Keratinocyte (primary cell): ENCODE measurements at regions not wholly inside any gene's neighbourhood (a gene's known extent, or its start where the extent isn't known, plus 50 kb on each side); places are given as distances from the start of the nearest gene placed in this dataset.

Source experiments
- DNase-seq: peaks from one replicate; pipeline ENCODE4 v3.0.0-alpha.2; 2011; ENCODE audit warnings: low read depth, missing footprints, low spot score
- FAIRE-seq: peaks from 2 replicates; lab custom pipeline; 2011; peaks lifted over from hg19 to GRCh38; lab: Jason Lieb, UNC
- H2AFZ ChIP-seq: 2 replicates; pipeline ENCODE4 v1.6.0; 2012; ENCODE audit warnings: low read length, control low read depth, inconsistent platforms; ENCODE audit not compliant: control insufficient read depth
- H3K27ac ChIP-seq: 2 replicates; pipeline ENCODE4 v1.5.1; 2011; ENCODE audit warnings: low read length; ENCODE audit not compliant: control insufficient read depth, insufficient read depth
- H3K27me3 ChIP-seq: 3 replicates; pipeline ENCODE4 v1.6.0; 2011; ENCODE audit warnings: low read length; ENCODE audit not compliant: control insufficient read depth, insufficient read depth; ENCODE audit errors: extremely low read depth
- H3K36me3 ChIP-seq, 2 experiments: 2 replicates in 1 of 2; 3 replicates in 1 of 2; pipeline ENCODE4 v1.5.1; 2011; ENCODE audit warnings: low read length in 2 of 2, mild to moderate bottlenecking in 1 of 2; ENCODE audit not compliant: control insufficient read depth in 2 of 2, insufficient read depth in 2 of 2; ENCODE audit errors: extremely low read depth in 1 of 2
- H3K4me1 ChIP-seq: 3 replicates; pipeline ENCODE4 v1.5.1; 2011; ENCODE audit warnings: low read length; ENCODE audit not compliant: control insufficient read depth, insufficient read depth; ENCODE audit errors: extremely low read depth
- H3K4me2 ChIP-seq: 3 replicates; pipeline ENCODE4 v1.6.0; 2011; ENCODE audit warnings: low read depth, low read length; ENCODE audit not compliant: control insufficient read depth, insufficient read depth; ENCODE audit errors: extremely low read depth
- H3K4me3 ChIP-seq, 3 experiments: fragments of 200-600 bp in 1 of 3; sonication (generic) in 1 of 3; 2 replicates in 2 of 3; 3 replicates in 1 of 3; pipeline ENCODE4 v1.5.1; 2011 to 2016; ENCODE audit warnings: low read length in 3 of 3, mild to moderate bottlenecking in 3 of 3, control low read depth in 2 of 3, inconsistent platforms in 1 of 3, low read depth in 1 of 3, mixed read lengths in 1 of 3, mixed run types in 1 of 3, moderate library complexity in 1 of 3; ENCODE audit not compliant: control insufficient read depth in 2 of 3, insufficient read depth in 2 of 3; ENCODE audit errors: extremely low read depth in 1 of 3
- H3K79me2 ChIP-seq: 2 replicates; pipeline ENCODE4 v1.6.0; 2012; ENCODE audit warnings: low read length; ENCODE audit not compliant: control insufficient read depth, insufficient read depth
- H3K9ac ChIP-seq: 3 replicates; pipeline ENCODE4 v1.6.0; 2011; ENCODE audit warnings: low read length; ENCODE audit not compliant: control insufficient read depth, insufficient read depth; ENCODE audit errors: extremely low read depth
- H3K9me1 ChIP-seq: 3 replicates; pipeline ENCODE4 v1.6.0; 2011; ENCODE audit warnings: low read length; ENCODE audit not compliant: control insufficient read depth, insufficient read depth; ENCODE audit errors: extremely low read depth
- H3K9me3 ChIP-seq: 2 replicates; pipeline ENCODE4 v1.5.1; 2012; ENCODE audit warnings: low read depth, low read length; ENCODE audit not compliant: control insufficient read depth
- H4K20me1 ChIP-seq: 3 replicates; pipeline ENCODE4 v1.6.0; 2011; ENCODE audit warnings: low read length; ENCODE audit not compliant: control insufficient read depth, insufficient read depth; ENCODE audit errors: extremely low read depth
- EZH2 ChIP-seq: IDR thresholded peaks from one replicate; pipeline ENCODE4 v1.6.1; 2012; ENCODE audit warnings: inconsistent platforms, mild to moderate bottlenecking, low read length, moderate library complexity
- dilution Hi-C: fragments of 300-500 bp; cut with MboI; formaldehyde crosslinking; loops from one replicate; pipeline ENCODE4 v1.7.0; 2020; ENCODE audit warnings: low sequenced_read_pairs; ENCODE audit not compliant: extremely low pct_ligation_motif_present
- TF ChIP-seq, protein P1 (sequence below), 3 experiments: IDR thresholded peaks in 1 of 3; conservative IDR thresholded peaks in 1 of 3; optimal IDR thresholded peaks in 1 of 3; 2 replicates in 2 of 3; 3 replicates in 1 of 3; pipeline versions ENCODE3 to v1.5.1; 2011; ENCODE audit warnings: low read length in 3 of 3, mild to moderate bottlenecking in 3 of 3, moderate library complexity in 2 of 3, control low read depth in 1 of 3, inconsistent platforms in 1 of 3; ENCODE audit not compliant: insufficient read depth in 2 of 3; ENCODE audit errors: extremely low read depth in 1 of 3

DNA sequence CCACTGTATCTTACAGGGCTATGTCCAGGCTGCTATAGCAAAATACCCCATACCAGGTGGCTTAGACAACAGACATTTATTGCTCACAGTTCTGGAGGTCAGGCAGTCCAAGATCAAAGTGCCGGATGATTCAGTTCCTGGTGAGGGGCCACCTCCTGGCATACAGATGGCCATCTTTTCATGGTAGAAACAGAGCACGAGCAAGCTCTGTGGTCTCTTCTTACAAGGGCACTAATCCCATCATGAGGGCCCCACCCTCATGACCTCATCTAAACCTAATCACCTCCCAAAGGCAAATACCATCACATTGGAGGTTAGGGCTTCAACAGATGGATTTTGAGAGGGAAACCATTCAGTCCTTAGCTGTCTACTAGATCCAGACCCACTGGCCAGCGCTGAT, 117.4 kb upstream of the NECTIN1 start:
- Histone ChIP-seq H3K4me3 (no peak overlapping the region), H4K20me1 (no peaks in the 10 kb centered on the region), H3K36me3 (no peaks in the 10 kb centered on the region), H3K4me1 (peaks cover 12% of the 10 kb centered on the region), H3K9me1 (no peaks in the 10 kb centered on the region), H2AFZ (no peak overlapping the region), H3K4me2 (no peak overlapping the region), H3K27me3 (no peaks in the 10 kb centered on the region), H3K79me2 (no peaks in the 10 kb centered on the region), H3K9me3 (peaks cover 4% of the 10 kb centered on the region), H3K9ac (no peak overlapping the region), H3K27ac (no peak overlapping the region)
- DNase-seq (no peak), FAIRE-seq (no peak)
- dilution Hi-C loops: no loop called here
- TF ChIP-seq, protein P1, sequence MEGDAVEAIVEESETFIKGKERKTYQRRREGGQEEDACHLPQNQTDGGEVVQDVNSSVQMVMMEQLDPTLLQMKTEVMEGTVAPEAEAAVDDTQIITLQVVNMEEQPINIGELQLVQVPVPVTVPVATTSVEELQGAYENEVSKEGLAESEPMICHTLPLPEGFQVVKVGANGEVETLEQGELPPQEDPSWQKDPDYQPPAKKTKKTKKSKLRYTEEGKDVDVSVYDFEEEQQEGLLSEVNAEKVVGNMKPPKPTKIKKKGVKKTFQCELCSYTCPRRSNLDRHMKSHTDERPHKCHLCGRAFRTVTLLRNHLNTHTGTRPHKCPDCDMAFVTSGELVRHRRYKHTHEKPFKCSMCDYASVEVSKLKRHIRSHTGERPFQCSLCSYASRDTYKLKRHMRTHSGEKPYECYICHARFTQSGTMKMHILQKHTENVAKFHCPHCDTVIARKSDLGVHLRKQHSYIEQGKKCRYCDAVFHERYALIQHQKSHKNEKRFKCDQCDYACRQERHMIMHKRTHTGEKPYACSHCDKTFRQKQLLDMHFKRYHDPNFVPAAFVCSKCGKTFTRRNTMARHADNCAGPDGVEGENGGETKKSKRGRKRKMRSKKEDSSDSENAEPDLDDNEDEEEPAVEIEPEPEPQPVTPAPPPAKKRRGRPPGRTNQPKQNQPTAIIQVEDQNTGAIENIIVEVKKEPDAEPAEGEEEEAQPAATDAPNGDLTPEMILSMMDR (optimal IDR thresholded peaks at IDR 0.05 in 1 of 3, IDR thresholded peaks at IDR 0.05 in 1 of 3, conservative IDR thresholded peaks at IDR 0.05 in 1 of 3; ENCODE audit: extremely low read depth in 1 of 3, insufficient read depth in 2 of 3, low read length in 3 of 3): no peak
- TF ChIP-seq EZH2: no peak

DNA sequence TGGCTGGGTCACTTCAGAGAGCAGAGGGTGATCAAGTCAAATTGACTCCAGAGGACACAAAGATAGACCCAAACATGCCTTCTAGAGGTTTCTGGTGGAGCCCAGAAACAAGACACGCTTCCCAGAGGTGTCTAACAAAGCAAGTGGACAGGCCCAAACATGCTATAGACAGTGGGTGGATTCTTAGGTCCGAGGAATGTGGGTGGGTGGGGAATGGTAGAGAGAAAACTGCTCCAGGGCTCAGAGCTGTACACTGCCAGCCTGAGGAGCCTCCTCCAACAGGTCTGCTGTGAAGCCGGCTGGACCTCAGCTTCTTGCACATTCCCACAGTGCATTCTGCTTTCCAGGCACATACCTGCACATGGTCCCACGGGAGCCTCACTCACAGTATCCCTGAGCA, 116.8 kb upstream of the NECTIN1 start:
- DNase-seq (peak; percentile 50), FAIRE-seq (peak; percentile 92)
- H3K9me1 ChIP-seq: no peaks in the 10 kb centered on the region
- no peaks in the 10 kb centered on the region for H4K20me1 ChIP-seq
- no peaks in the 10 kb centered on the region for H3K79me2 ChIP-seq
- H3K4me3 ChIP-seq: no peak overlapping the region
- H3K27me3 ChIP-seq: no peaks in the 10 kb centered on the region
- H3K4me1 ChIP-seq: peaks cover 12% of the 10 kb centered on the region
- TF ChIP-seq, protein P1 (optimal IDR thresholded peaks at IDR 0.05 in 1 of 3, IDR thresholded peaks at IDR 0.05 in 1 of 3, conservative IDR thresholded peaks at IDR 0.05 in 1 of 3; ENCODE audit: extremely low read depth in 1 of 3, insufficient read depth in 2 of 3, low read length in 3 of 3): no peak
- TF ChIP-seq EZH2: no peak
- H3K9me3 ChIP-seq: peaks cover 4% of the 10 kb centered on the region
- H3K36me3 ChIP-seq: no peaks in the 10 kb centered on the region
- no peak overlapping the region for H3K9ac ChIP-seq
- H3K4me2 ChIP-seq: peak overlapping the region; percentile 45
- no peak overlapping the region for H2AFZ ChIP-seq
- H3K27ac ChIP-seq: no peak overlapping the region
- dilution Hi-C loops: no loop called here
